Erythroblast (primary cell): ENCODE measurements at regions not wholly inside any gene's neighbourhood (a gene's known extent, or its start where the extent isn't known, plus 50 kb on each side); places are given as distances from the start of the nearest gene placed in this dataset.

ENCODE experiments used
- GATA1 ChIP-seq: IDR thresholded peaks from 2 replicates; pipeline ENCODE4 v1.6.1; 2011; ENCODE audit warnings: low read depth, mild to moderate bottlenecking, control low read depth, low read length, moderate library complexity
- POLR2A ChIP-seq: IDR thresholded peaks from 2 replicates; pipeline ENCODE4 v1.6.1; 2011; ENCODE audit warnings: mild to moderate bottlenecking, low read length

- no peak for TF ChIP-seq POLR2A
- TF ChIP-seq GATA1, result no peak
Observed at GRCh38 chr6:168214586-168215104, 104.9 kb downstream of the DACT2 start.
